ENCODE measurements at regions not wholly inside any gene's neighbourhood (a gene's known extent, or its start where the extent isn't known, plus 50 kb on each side); places are given as distances from the start of the nearest gene placed in this dataset.

DNA sequence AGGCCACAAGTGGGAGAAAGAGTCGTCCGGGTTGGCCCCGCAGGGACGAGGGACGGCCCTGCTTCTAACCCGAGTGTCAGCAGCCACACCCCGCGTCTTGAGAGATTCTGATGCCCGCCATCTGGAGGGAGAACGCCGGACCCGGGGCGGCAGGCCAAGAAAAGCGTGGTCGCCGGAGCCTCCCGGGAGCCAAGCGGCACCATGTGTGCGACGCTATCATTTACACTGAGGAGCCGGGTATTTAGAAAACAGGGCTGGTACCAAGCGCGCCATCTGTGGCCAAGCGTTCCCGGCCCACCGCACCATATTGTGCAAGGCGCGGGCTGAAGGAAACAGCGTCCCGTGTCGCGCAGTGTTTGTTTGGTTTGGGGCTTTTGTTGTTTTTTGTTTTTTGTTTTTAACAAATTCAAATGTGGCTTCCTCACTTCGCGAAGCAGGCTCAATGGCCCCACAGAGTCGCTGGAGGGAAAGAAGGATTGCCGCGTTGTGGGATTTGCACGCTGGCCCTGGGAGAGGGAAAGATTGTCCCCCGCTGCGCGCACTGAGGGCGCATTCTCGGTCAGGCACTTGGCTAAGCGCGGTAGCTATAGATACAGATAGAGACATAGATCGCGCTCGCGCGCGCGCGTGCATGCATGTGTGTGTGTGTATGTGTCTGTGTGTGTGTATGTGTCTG, 153.8 kb downstream of the BCL11B start:
- no peak for DNase-seq

DNA sequence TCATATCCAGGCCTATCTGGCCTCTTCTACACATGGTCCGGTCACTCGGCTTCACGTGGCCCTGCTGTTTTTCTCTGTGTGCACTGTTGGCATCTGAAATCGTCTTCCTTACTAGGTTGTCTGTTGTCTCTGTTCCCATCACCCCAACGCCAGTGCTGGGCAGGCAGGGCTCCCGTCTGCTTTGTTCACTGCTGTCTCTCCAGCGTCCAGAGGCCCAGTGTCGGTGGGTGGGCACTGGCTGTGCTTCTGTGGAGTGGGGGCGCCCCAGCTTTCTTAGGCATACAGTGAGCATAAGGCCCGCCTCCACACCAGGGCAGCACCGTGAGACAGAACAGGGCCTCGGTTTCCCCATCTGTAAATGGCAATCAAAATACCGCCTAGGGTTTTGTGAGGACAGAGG, 153.1 kb downstream of the BCL11B start:
- DNase-seq = no peak
